Upper lobe of left lung (tissue), 4 donors: ENCODE measurements at regions not wholly inside any gene's neighbourhood (a gene's known extent, or its start where the extent isn't known, plus 50 kb on each side); places are given as distances from the start of the nearest gene placed in this dataset.

Experiments used
- EP300 ChIP-seq, 4 donors: sonication (generic); formaldehyde crosslinking; IDR thresholded peaks; one replicate each; pipeline ENCODE4 v1.5.1; 2017; ENCODE audit warnings: antibody characterized with exemption in 4 of 4, control low read depth in 2 of 4
- POLR2A ChIP-seq, 4 donors: fragments of 450-650 bp; IDR thresholded peaks; one replicate each; pipeline ENCODE4 v1.5.1; 2016 to 2017; ENCODE audit warnings: antibody characterized with exemption in 4 of 4, mild to moderate bottlenecking in 2 of 4
- POLR2AphosphoS5 ChIP-seq, 2 donors: sonication (generic); formaldehyde crosslinking; IDR thresholded peaks; one replicate each; pipeline ENCODE4 v1.5.1; 2017; ENCODE audit warnings: antibody characterized with exemption in 2 of 2
- TF ChIP-seq, protein P1 (sequence below), 6 experiments: fragments of 450-650 bp in 4 of 6; fragments of 200-600 bp in 2 of 6; sonication (generic) in 2 of 6; IDR thresholded peaks; one replicate each; pipeline ENCODE4 v1.5.1; 2016 to 2019; ENCODE audit warnings: antibody characterized with exemption in 6 of 6

DNA sequence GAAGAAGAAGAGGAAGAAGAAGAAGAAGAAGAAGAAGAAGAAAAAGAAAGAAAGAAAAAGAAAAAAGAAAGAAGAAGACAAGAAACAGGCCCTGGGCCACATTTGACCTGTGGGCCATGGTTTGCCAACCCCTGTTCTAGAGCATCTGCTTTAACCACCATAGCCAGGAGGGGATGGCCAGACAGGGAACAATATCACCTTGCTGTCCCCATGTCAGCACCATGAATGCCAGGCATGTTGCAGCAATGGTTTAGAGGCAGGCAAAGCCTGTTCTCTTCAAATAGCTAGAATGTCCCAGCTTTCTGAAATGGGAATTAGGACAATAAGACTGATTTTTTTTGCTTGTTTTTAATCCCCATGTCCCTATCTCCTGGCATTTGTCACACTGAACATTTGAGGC lies 338.6 kb upstream of the PLET1 start:
- TF ChIP-seq POLR2AphosphoS5 (IDR thresholded peaks at IDR 0.05) (no peak), POLR2A (IDR thresholded peaks at IDR 0.05) (no peak), EP300 (IDR thresholded peaks at IDR 0.05) (no peak)
- TF ChIP-seq, protein P1, sequence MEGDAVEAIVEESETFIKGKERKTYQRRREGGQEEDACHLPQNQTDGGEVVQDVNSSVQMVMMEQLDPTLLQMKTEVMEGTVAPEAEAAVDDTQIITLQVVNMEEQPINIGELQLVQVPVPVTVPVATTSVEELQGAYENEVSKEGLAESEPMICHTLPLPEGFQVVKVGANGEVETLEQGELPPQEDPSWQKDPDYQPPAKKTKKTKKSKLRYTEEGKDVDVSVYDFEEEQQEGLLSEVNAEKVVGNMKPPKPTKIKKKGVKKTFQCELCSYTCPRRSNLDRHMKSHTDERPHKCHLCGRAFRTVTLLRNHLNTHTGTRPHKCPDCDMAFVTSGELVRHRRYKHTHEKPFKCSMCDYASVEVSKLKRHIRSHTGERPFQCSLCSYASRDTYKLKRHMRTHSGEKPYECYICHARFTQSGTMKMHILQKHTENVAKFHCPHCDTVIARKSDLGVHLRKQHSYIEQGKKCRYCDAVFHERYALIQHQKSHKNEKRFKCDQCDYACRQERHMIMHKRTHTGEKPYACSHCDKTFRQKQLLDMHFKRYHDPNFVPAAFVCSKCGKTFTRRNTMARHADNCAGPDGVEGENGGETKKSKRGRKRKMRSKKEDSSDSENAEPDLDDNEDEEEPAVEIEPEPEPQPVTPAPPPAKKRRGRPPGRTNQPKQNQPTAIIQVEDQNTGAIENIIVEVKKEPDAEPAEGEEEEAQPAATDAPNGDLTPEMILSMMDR (IDR thresholded peaks at IDR 0.05): no peak
